BE2C (cell line): ENCODE measurements at regions not wholly inside any gene's neighbourhood (a gene's known extent, or its start where the extent isn't known, plus 50 kb on each side); places are given as distances from the start of the nearest gene placed in this dataset.
A peak's percentile ranks its signal among the peaks of the same experiment; 100 is the strongest.

ENCODE experiments used
- DNase-seq: peaks from one replicate; pipeline ENCODE4 v3.0.0-alpha.2; 2020
- H3K27me3 ChIP-seq: fragments of 250-450 bp; sonication (Bioruptor Pico); 2 replicates; pipeline ENCODE4 v1.5.1; 2020; ENCODE audit warnings: mild to moderate bottlenecking
- H3K36me3 ChIP-seq: fragments of 250-450 bp; sonication (Bioruptor Pico); 2 replicates; pipeline ENCODE4 v1.5.1; 2020; ENCODE audit warnings: mild to moderate bottlenecking
- H3K4me1 ChIP-seq: fragments of 250-450 bp; sonication (Bioruptor Pico); 2 replicates; pipeline ENCODE4 v1.5.1; 2020
- H3K4me3 ChIP-seq: 2 replicates; pipeline ENCODE4 v1.5.1; 2011; ENCODE audit warnings: low read depth, low read length
- H3K9me3 ChIP-seq: fragments of 250-450 bp; sonication (Bioruptor Pico); 2 replicates; pipeline ENCODE4 v1.5.1; 2020
- CTCF ChIP-seq: IDR thresholded peaks from 2 replicates; pipeline ENCODE4 v1.5.1; 2012; ENCODE audit warnings: mild to moderate bottlenecking, low read depth, low read length

GRCh38 chrX:97685753-97686152 lies 802.0 kb downstream of the RPA4 start:
- peak; percentile 12 for DNase-seq
- H3K4me3 ChIP-seq: no peak overlapping the region
- no peaks in the 10 kb centered on the region for H3K36me3 ChIP-seq
- no peaks in the 10 kb centered on the region for H3K27me3 ChIP-seq
- no peaks in the 10 kb centered on the region for H3K9me3 ChIP-seq
- H3K4me1 ChIP-seq: no peaks in the 10 kb centered on the region
- TF ChIP-seq CTCF: peak; percentile 56

- Histone ChIP-seq H3K27me3 (no peaks in the 10 kb centered on the region), H3K4me1 (no peaks in the 10 kb centered on the region), H3K36me3 (no peaks in the 10 kb centered on the region), H3K9me3 (no peaks in the 10 kb centered on the region), H3K4me3 (no peak overlapping the region)
- no peak for DNase-seq
- TF ChIP-seq CTCF: no peak
Observed at GRCh38 chrX:97691901-97692455, 808.3 kb downstream of the RPA4 start.

- Histone ChIP-seq H3K27me3 (no peaks in the 10 kb centered on the region), H3K36me3 (no peaks in the 10 kb centered on the region), H3K4me1 (no peaks in the 10 kb centered on the region), H3K9me3 (no peaks in the 10 kb centered on the region), H3K4me3 (no peak overlapping the region)
- no peak for DNase-seq
- no peak for TF ChIP-seq CTCF
Observed at GRCh38 chrX:97692575-97692974, 808.9 kb downstream of the RPA4 start.

GRCh38 chrX:97700547-97700946 lies 816.8 kb downstream of the RPA4 start:
- Histone ChIP-seq H3K4me1 (no peaks in the 10 kb centered on the region), H3K4me3 (no peak overlapping the region), H3K36me3 (no peaks in the 10 kb centered on the region), H3K27me3 (no peaks in the 10 kb centered on the region), H3K9me3 (no peaks in the 10 kb centered on the region)
- no peak for TF ChIP-seq CTCF
- DNase-seq: no peak

GRCh38 chrX:97704474-97704873 lies 820.8 kb downstream of the RPA4 start:
- DNase-seq: no peak
- Histone ChIP-seq H3K9me3 (no peaks in the 10 kb centered on the region), H3K4me3 (no peak overlapping the region), H3K4me1 (no peaks in the 10 kb centered on the region), H3K27me3 (no peaks in the 10 kb centered on the region), H3K36me3 (no peaks in the 10 kb centered on the region)
- TF ChIP-seq CTCF: no peak

GRCh38 chrX:97704881-97705280 lies 821.2 kb downstream of the RPA4 start:
- no peaks in the 10 kb centered on the region for H3K4me1 ChIP-seq
- no peak for DNase-seq
- H3K9me3 ChIP-seq: no peaks in the 10 kb centered on the region
- TF ChIP-seq CTCF: no peak
- no peaks in the 10 kb centered on the region for H3K36me3 ChIP-seq
- H3K4me3 ChIP-seq: no peak overlapping the region
- H3K27me3 ChIP-seq: no peaks in the 10 kb centered on the region
